ENCODE measurements at regions not wholly inside any gene's neighbourhood (a gene's known extent, or its start where the extent isn't known, plus 50 kb on each side); places are given as distances from the start of the nearest gene placed in this dataset.

- H3K4me3 ChIP-seq (replicated peaks; ENCODE audit: low read depth, low read length), result no peak overlapping the region
- DNase-seq (ENCODE audit: low read depth), result no peak
- TF ChIP-seq CTCF (IDR thresholded peaks at IDR 0.05; ENCODE audit: low read length, missing control alignments), result no peak
Observed at GRCh38 chr5:20370061-20370460, 382.1 kb upstream of the CDH18 start.

GRCh38 chr5:20369518-20369885 lies 381.5 kb upstream of the CDH18 start:
- no peak for DNase-seq (ENCODE audit: low read depth)
- no peak for TF ChIP-seq CTCF (IDR thresholded peaks at IDR 0.05; ENCODE audit: low read length, missing control alignments)

GRCh38 chr5:20368571-20369517 lies 380.8 kb upstream of the CDH18 start:
- no peak for DNase-seq (ENCODE audit: low read depth)
- no peak overlapping the region for H3K4me3 ChIP-seq (replicated peaks; ENCODE audit: low read depth, low read length)
- no peak for TF ChIP-seq CTCF (IDR thresholded peaks at IDR 0.05; ENCODE audit: low read length, missing control alignments)

More at GRCh38 chr5:20369518-20369885, 381.5 kb upstream of the CDH18 start:
- no peak overlapping the region for H3K4me3 ChIP-seq (replicated peaks; ENCODE audit: low read depth, low read length)

GRCh38 chr5:20367178-20367577 lies 379.2 kb upstream of the CDH18 start:
- TF ChIP-seq CTCF (IDR thresholded peaks at IDR 0.05; ENCODE audit: low read length, missing control alignments), result no peak
- no peak overlapping the region for H3K4me3 ChIP-seq (replicated peaks; ENCODE audit: low read depth, low read length)
- DNase-seq (ENCODE audit: low read depth), result no peak

- H3K4me3 ChIP-seq (replicated peaks; ENCODE audit: low read depth, low read length), result no peak overlapping the region
- DNase-seq (ENCODE audit: low read depth), result no peak
- TF ChIP-seq CTCF (IDR thresholded peaks at IDR 0.05; ENCODE audit: low read length, missing control alignments), result no peak
Observed at GRCh38 chr5:20360263-20360662, 372.3 kb upstream of the CDH18 start.

GRCh38 chr5:20359377-20359776 lies 371.4 kb upstream of the CDH18 start:
- DNase-seq (ENCODE audit: low read depth), result no peak
- TF ChIP-seq CTCF (IDR thresholded peaks at IDR 0.05; ENCODE audit: low read length, missing control alignments), result no peak

GRCh38 chr5:20353499-20353898 lies 365.5 kb upstream of the CDH18 start:
- H3K4me3 ChIP-seq (replicated peaks; ENCODE audit: low read depth, low read length), result no peak overlapping the region
- DNase-seq (ENCODE audit: low read depth), result no peak
- no peak for TF ChIP-seq CTCF (IDR thresholded peaks at IDR 0.05; ENCODE audit: low read length, missing control alignments)

More at GRCh38 chr5:20359377-20359776, 371.4 kb upstream of the CDH18 start:
- H3K4me3 ChIP-seq (replicated peaks; ENCODE audit: low read depth, low read length), result no peak overlapping the region

All from fibroblast of pulmonary artery (primary cell).